ENCODE measurements at regions not wholly inside any gene's neighbourhood (a gene's known extent, or its start where the extent isn't known, plus 50 kb on each side); places are given as distances from the start of the nearest gene placed in this dataset.
"Not testable (repeated sequence)": the region's sequence is repeated elsewhere in the genome, so short reads cannot be mapped to it uniquely, and the experiment has no call there.

- peaks cover 1% of the 10 kb centered on the region for H3K27me3 Mint-ChIP-seq (ENCODE audit: unreplicated experiment)
- no peaks in the 10 kb centered on the region for H3K36me3 Mint-ChIP-seq (ENCODE audit: low read depth, unreplicated experiment)
- no peak for TF ChIP-seq CTCF (IDR thresholded peaks at IDR 0.05; ENCODE audit: unreplicated experiment)
- H3K27ac Mint-ChIP-seq (ENCODE audit: unreplicated experiment): no peak overlapping the region
- no peak overlapping the region for H3K4me3 Mint-ChIP-seq (ENCODE audit: unreplicated experiment)
- H3K9me3 Mint-ChIP-seq (ENCODE audit: unreplicated experiment): no peaks in the 10 kb centered on the region
- H3K4me1 Mint-ChIP-seq (ENCODE audit: unreplicated experiment): no peaks in the 10 kb centered on the region
- no peak for DNase-seq (ENCODE audit: low spot score)
Measured at GRCh38 chr7:9036080-9036479, 602.7 kb downstream of the NXPH1 start.

DNA sequence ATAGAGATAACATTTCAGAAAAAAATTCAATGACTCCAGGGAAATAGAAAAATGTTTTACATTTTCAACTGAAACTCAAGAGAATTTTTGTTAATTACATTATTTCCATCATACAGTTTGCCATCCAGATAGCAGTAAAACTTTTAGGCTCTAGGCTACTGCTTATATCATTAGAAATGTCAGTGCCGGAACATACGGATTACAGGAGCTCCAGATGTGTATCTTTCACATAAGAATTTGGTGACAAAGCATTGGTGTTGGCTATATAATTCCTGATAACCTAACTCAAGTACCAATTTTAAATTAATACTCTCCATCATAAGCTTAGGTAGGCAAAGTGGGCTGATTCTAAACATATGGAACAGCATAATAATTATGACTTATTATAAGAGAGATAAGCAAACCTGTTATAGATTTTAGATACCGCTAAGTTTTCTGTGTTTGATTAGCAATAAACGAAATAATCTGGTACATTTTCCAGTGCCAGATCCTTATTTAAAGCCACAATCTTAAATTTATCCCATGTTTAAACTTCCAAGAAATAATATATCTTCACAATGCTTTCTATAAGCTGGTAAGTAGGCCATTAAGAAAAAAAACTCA, 637.9 kb downstream of the NXPH1 start:
- Mint-ChIP-seq H3K27me3 (ENCODE audit: unreplicated experiment) (peaks cover 1% of the 10 kb centered on the region), H3K27ac (ENCODE audit: unreplicated experiment) (no peak overlapping the region), H3K4me3 (ENCODE audit: unreplicated experiment) (no peak overlapping the region), H3K4me1 (ENCODE audit: unreplicated experiment) (no peaks in the 10 kb centered on the region), H3K36me3 (ENCODE audit: low read depth, unreplicated experiment) (no peaks in the 10 kb centered on the region), H3K9me3 (ENCODE audit: unreplicated experiment) (no peaks in the 10 kb centered on the region)
- no peak for TF ChIP-seq CTCF (IDR thresholded peaks at IDR 0.05; ENCODE audit: unreplicated experiment)
- no peak for DNase-seq (ENCODE audit: low spot score)

- not testable (repeated sequence) for H3K36me3 Mint-ChIP-seq (ENCODE audit: low read depth, unreplicated experiment); DNase-seq (ENCODE audit: low spot score); H3K27ac Mint-ChIP-seq (ENCODE audit: unreplicated experiment); H3K9me3 Mint-ChIP-seq (ENCODE audit: unreplicated experiment); H3K4me1 Mint-ChIP-seq (ENCODE audit: unreplicated experiment); H3K4me3 Mint-ChIP-seq (ENCODE audit: unreplicated experiment); H3K27me3 Mint-ChIP-seq (ENCODE audit: unreplicated experiment)
Measured at GRCh38 chr7:9075774-9076173, 642.4 kb downstream of the NXPH1 start.

- Mint-ChIP-seq H3K9me3 (ENCODE audit: unreplicated experiment) (no peaks in the 10 kb centered on the region), H3K27me3 (ENCODE audit: unreplicated experiment) (peaks cover 1% of the 10 kb centered on the region), H3K4me1 (ENCODE audit: unreplicated experiment) (no peaks in the 10 kb centered on the region), H3K36me3 (ENCODE audit: low read depth, unreplicated experiment) (no peaks in the 10 kb centered on the region), H3K4me3 (ENCODE audit: unreplicated experiment) (no peak overlapping the region), H3K27ac (ENCODE audit: unreplicated experiment) (no peak overlapping the region)
- DNase-seq (ENCODE audit: low spot score): no peak
- TF ChIP-seq CTCF (IDR thresholded peaks at IDR 0.05; ENCODE audit: unreplicated experiment): no peak
Measured at GRCh38 chr7:9082203-9082602, 648.8 kb downstream of the NXPH1 start.

- DNase-seq (ENCODE audit: low spot score): no peak
- TF ChIP-seq CTCF (IDR thresholded peaks at IDR 0.05; ENCODE audit: unreplicated experiment): no peak
Measured at GRCh38 chr7:9083837-9084236, 650.4 kb downstream of the NXPH1 start.

More at GRCh38 chr7:9083837-9084236, 650.4 kb downstream of the NXPH1 start:
- H3K9me3 Mint-ChIP-seq (ENCODE audit: unreplicated experiment): no peaks in the 10 kb centered on the region
- H3K27ac Mint-ChIP-seq (ENCODE audit: unreplicated experiment): no peak overlapping the region
- no peaks in the 10 kb centered on the region for H3K4me1 Mint-ChIP-seq (ENCODE audit: unreplicated experiment)
- H3K36me3 Mint-ChIP-seq (ENCODE audit: low read depth, unreplicated experiment): no peaks in the 10 kb centered on the region
- no peak overlapping the region for H3K4me3 Mint-ChIP-seq (ENCODE audit: unreplicated experiment)
- H3K27me3 Mint-ChIP-seq (ENCODE audit: unreplicated experiment): peaks cover 1% of the 10 kb centered on the region

Measured in endothelial cell (in vitro differentiated cells).